Epithelial cell of proximal tubule (primary cell): ENCODE measurements at regions not wholly inside any gene's neighbourhood (a gene's known extent, or its start where the extent isn't known, plus 50 kb on each side); places are given as distances from the start of the nearest gene placed in this dataset.

Experiments used
- DNase-seq: peaks from one replicate; pipeline ENCODE4 v3.0.0-alpha.2; 2011; ENCODE audit warnings: low read depth
- H3K4me3 ChIP-seq: 2 replicates; pipeline ENCODE4 v1.5.1; 2011; ENCODE audit warnings: low read depth, mild to moderate bottlenecking, low read length
- TF ChIP-seq, protein P1 (sequence below): conservative IDR thresholded peaks from 2 replicates; pipeline ENCODE4 v1.5.1; 2012; ENCODE audit warnings: low read depth, mild to moderate bottlenecking, low read length

- TF ChIP-seq, protein P1, sequence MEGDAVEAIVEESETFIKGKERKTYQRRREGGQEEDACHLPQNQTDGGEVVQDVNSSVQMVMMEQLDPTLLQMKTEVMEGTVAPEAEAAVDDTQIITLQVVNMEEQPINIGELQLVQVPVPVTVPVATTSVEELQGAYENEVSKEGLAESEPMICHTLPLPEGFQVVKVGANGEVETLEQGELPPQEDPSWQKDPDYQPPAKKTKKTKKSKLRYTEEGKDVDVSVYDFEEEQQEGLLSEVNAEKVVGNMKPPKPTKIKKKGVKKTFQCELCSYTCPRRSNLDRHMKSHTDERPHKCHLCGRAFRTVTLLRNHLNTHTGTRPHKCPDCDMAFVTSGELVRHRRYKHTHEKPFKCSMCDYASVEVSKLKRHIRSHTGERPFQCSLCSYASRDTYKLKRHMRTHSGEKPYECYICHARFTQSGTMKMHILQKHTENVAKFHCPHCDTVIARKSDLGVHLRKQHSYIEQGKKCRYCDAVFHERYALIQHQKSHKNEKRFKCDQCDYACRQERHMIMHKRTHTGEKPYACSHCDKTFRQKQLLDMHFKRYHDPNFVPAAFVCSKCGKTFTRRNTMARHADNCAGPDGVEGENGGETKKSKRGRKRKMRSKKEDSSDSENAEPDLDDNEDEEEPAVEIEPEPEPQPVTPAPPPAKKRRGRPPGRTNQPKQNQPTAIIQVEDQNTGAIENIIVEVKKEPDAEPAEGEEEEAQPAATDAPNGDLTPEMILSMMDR: no peak
- no peak for DNase-seq
- H3K4me3 ChIP-seq: no peak overlapping the region
Measured at GRCh38 chr18:60755134-60755533, 382.6 kb upstream of the MC4R start.

GRCh38 chr18:60775978-60776377 lies 403.4 kb upstream of the MC4R start:
- H3K4me3 ChIP-seq: no peak overlapping the region
- TF ChIP-seq, protein P1: no peak
- DNase-seq: no peak

DNA sequence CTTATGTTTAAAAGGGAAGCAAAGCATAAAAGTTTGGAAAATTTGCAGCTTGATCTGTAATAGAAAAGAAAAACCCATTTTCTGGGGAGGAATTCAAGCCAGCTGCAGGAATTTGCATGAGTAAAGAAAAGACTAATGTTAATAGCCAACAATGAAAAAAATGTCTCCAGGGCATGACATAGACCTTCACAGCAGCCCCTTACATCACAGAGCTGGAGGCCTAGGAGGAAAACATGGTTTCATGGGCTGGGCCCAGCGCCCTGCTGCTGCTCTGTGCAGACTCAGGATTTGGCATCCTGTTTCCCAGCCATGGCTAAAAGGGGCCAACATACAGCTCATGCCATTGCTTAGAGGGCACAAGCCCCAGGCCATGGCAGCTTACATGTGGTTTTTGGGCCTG lies 411.6 kb upstream of the MC4R start:
- no peak for DNase-seq
- no peak overlapping the region for H3K4me3 ChIP-seq
- TF ChIP-seq, protein P1: no peak

- no peak overlapping the region for H3K4me3 ChIP-seq
- no peak for DNase-seq
- TF ChIP-seq, protein P1: no peak
Measured at GRCh38 chr18:60794802-60795201, 422.2 kb upstream of the MC4R start.

DNA sequence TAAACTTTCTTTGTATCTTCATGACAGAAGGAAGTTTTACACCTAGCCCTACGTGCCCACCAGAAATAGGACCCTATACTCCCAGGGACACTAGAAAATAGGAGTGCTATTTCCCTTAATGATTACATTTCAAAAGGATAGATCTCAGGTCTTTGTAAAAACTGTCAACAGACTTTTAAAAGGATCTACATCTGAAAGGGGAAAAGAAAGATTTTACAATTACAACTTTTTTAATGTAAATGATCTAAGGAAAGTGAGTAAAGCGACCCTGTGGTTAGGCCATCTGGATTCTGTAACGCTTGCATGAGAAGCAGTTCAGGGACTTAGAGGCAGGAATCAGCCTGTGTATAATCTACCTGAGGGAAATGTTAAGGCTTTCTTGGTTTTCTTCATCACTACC lies 431.8 kb upstream of the MC4R start:
- TF ChIP-seq, protein P1: no peak
- DNase-seq: no peak
- H3K4me3 ChIP-seq: no peak overlapping the region

- DNase-seq: no peak
- no peak overlapping the region for H3K4me3 ChIP-seq
- TF ChIP-seq, protein P1: no peak
Measured at GRCh38 chr18:60809937-60810336, 437.4 kb upstream of the MC4R start.

GRCh38 chr18:60812921-60813320 lies 440.3 kb upstream of the MC4R start:
- DNase-seq: no peak
- no peak overlapping the region for H3K4me3 ChIP-seq
- TF ChIP-seq, protein P1: no peak
